Lower lobe of right lung (tissue), 2 donors: ENCODE measurements at regions not wholly inside any gene's neighbourhood (a gene's known extent, or its start where the extent isn't known, plus 50 kb on each side); places are given as distances from the start of the nearest gene placed in this dataset.

Experiments
- ATAC-seq, 2 donors: fragments of 200-7000 bp; cut with Tn5 transposase; one replicate each; pipeline ENCODE4 v1.9.1; 2020 to 2022; ENCODE audit warnings: mild to moderate bottlenecking in 2 of 2, moderate library complexity in 2 of 2
- DNase-seq: peaks from one replicate; pipeline ENCODE4 v3.0.0-alpha.2; 2020
- H3K27ac ChIP-seq: fragments of 200-600 bp; one replicate; pipeline ENCODE4 v1.8.0; 2022
- H3K27me3 ChIP-seq: fragments of 200-600 bp; one replicate; pipeline ENCODE4 v1.8.0; 2022; ENCODE audit warnings: low read depth
- H3K36me3 ChIP-seq: fragments of 200-600 bp; one replicate; pipeline ENCODE4 v1.8.0; 2022; ENCODE audit warnings: mild to moderate bottlenecking
- H3K4me1 ChIP-seq: fragments of 200-600 bp; one replicate; pipeline ENCODE4 v1.8.0; 2022
- H3K4me3 ChIP-seq: fragments of 200-600 bp; one replicate; pipeline ENCODE4 v1.8.0; 2022; ENCODE audit warnings: mild to moderate bottlenecking
- H3K9me3 ChIP-seq: fragments of 200-600 bp; one replicate; pipeline ENCODE4 v1.8.0; 2022
- CTCF ChIP-seq: fragments of 200-600 bp; IDR thresholded peaks from one replicate; pipeline ENCODE4 v1.8.0; 2022; ENCODE audit warnings: antibody characterized with exemption, mild to moderate bottlenecking
- intact Hi-C: fragments of 100-400 bp; cut with DNase I; formaldehyde crosslinking; loops from one replicate; pipeline ENCODE4 v1.11.0; 2022
- donor health status: DM: no; HTN: yes; CAD: no; lungs with severe emphysema.

DNA sequence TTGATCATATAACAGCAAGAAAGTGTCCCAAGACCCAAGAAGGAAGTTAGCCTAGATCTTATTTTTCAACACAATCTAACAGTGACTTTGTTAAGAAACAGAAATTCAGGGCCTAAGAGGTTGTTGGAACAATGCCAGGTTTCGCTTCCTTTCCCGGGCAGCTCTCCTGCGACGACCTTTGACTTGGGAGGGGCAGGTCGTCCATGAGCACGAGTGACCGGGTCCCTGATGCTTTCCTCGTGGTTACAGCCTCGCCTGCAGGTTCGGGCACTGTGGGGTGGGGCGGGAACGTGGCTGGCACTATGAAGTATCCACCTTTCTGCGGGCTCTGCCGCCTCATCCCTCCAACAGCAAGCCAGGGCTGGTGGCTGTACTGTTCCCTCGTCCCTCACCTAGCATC is 90.1 kb upstream of the RGMA start:
- H3K4me1 ChIP-seq = peaks cover 13% of the 10 kb centered on the region
- intact Hi-C loops = no loop called here
- no peak overlapping the region for H3K4me3 ChIP-seq
- no peak for TF ChIP-seq CTCF
- no peaks in the 10 kb centered on the region for H3K27me3 ChIP-seq
- no peaks in the 10 kb centered on the region for H3K36me3 ChIP-seq
- ATAC-seq = peak; percentile 71 to 79
- H3K9me3 ChIP-seq = no peaks in the 10 kb centered on the region
- peak; percentile 79 for DNase-seq
- H3K27ac ChIP-seq = no peak overlapping the region

DNA sequence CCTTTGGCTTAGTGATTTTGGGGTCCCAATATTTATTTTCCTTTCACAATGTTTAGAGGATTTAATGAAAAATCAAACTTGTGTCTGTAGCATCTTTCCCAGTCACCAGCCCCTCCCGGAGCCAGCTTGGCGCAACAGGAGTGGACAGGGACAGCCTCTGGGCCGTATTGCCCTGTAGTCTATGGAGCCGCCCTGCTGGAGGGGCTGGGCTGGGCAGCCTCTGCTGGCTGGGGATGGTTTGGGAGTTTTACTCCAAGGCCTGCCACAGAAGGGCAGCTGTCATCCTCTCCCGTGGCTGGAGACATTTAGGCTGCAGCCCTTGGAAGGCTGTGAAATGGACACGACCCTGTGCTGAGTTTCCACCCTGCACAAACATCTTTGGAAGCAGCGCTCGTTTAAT is 89.4 kb upstream of the RGMA start:
- Histone ChIP-seq H3K4me1 (peaks cover 13% of the 10 kb centered on the region), H3K9me3 (no peaks in the 10 kb centered on the region), H3K27me3 (no peaks in the 10 kb centered on the region), H3K27ac (no peak overlapping the region), H3K36me3 (no peaks in the 10 kb centered on the region), H3K4me3 (no peak overlapping the region)
- no peak for DNase-seq
- TF ChIP-seq CTCF = no peak
- intact Hi-C loops = no loop called here
- ATAC-seq = no peak

DNA sequence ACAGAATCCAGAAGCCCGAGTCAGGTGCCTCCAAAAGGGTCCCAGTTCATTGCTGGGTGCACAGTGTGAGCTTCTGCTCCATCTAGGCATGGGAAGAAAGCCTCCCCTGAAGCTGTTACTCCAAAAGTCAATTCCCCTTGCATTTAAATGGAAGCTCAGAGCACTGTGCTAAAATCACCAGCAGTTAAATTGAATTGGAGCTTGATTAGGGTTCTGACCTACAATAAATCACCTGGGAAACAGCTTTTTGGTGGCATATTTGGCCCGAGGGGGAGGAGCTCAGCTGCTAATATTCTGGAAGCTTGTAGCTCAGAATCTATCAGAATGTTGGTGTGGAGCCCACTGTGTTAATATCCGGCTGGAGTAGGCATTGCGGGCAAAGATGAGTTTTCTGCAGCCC is 87.1 kb upstream of the RGMA start:
- Histone ChIP-seq H3K4me1 (peaks cover 13% of the 10 kb centered on the region), H3K27ac (no peak overlapping the region), H3K27me3 (peaks cover 6% of the 10 kb centered on the region), H3K4me3 (no peak overlapping the region), H3K36me3 (no peaks in the 10 kb centered on the region), H3K9me3 (no peaks in the 10 kb centered on the region)
- ATAC-seq (no peak), DNase-seq (no peak)
- intact Hi-C loops = no loop called here
- no peak for TF ChIP-seq CTCF

DNA sequence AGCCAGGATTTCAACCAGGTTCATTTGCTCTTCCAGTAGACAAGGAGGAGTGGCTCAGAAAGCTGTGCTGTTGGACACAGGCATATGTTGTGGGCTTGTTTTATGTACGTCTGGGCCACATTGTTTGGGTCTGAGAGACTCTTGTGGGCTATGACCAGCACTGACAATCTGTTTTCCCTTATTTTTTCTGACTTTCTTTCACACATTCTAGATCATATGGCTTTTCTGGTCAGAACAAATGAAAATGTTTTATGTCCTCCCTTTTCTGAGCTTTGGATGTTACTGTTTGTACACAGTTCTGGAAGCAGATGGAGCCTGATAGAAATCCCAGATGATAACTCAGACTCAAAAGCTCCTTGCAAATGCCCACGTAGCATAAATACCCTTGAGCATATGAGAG is 85.8 kb upstream of the RGMA start:
- no peak for DNase-seq
- Histone ChIP-seq H3K27me3 (peaks cover 6% of the 10 kb centered on the region), H3K27ac (no peak overlapping the region), H3K9me3 (no peaks in the 10 kb centered on the region), H3K36me3 (no peaks in the 10 kb centered on the region), H3K4me3 (no peak overlapping the region), H3K4me1 (peaks cover 13% of the 10 kb centered on the region)
- ATAC-seq = no peak
- no peak for TF ChIP-seq CTCF
- intact Hi-C loops = no loop called here

GRCh38 chr15:93173369-93173768 is 84.4 kb upstream of the RGMA start:
- no peaks in the 10 kb centered on the region for H3K36me3 ChIP-seq
- TF ChIP-seq CTCF = no peak
- DNase-seq = no peak
- peaks cover 6% of the 10 kb centered on the region for H3K27me3 ChIP-seq
- no peak for ATAC-seq
- no peak overlapping the region for H3K4me3 ChIP-seq
- H3K27ac ChIP-seq = no peak overlapping the region
- no peaks in the 10 kb centered on the region for H3K4me1 ChIP-seq
- intact Hi-C loops = no loop called here
- H3K9me3 ChIP-seq = no peaks in the 10 kb centered on the region

DNA sequence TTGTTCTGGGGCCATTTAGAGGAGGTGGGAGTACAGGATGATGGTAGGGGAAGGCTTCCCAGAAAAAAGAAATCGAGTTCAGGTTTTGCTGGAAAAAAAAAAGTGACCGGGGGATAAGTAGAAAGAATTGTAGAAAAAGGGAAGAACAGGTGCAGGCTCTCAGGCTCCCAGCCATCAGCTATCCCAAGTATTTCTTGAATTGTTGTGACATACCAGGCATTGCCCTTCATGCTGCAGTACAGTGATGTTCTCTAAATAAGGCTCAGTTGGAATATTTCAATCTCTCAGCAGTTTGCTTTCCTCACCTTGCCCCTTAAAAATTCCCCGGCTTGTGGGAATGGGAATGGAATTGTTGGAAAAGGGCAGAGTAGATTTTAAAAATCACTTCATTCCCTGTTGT is 82.5 kb upstream of the RGMA start:
- no peak for TF ChIP-seq CTCF
- Histone ChIP-seq H3K27me3 (peaks cover 6% of the 10 kb centered on the region), H3K4me1 (no peaks in the 10 kb centered on the region), H3K27ac (no peak overlapping the region), H3K9me3 (no peaks in the 10 kb centered on the region), H3K36me3 (no peaks in the 10 kb centered on the region), H3K4me3 (no peak overlapping the region)
- intact Hi-C loops = no loop called here
- ATAC-seq (no peak), DNase-seq (no peak)
